ENCODE measurements at regions not wholly inside any gene's neighbourhood (a gene's known extent, or its start where the extent isn't known, plus 50 kb on each side); places are given as distances from the start of the nearest gene placed in this dataset.

GRCh38 chr15:93524432-93524831 lies 435.4 kb upstream of the RGMA start:
- no peak for DNase-seq

- no peak for DNase-seq
Measured at GRCh38 chr15:93523481-93523880, 434.5 kb upstream of the RGMA start.

GRCh38 chr15:93520206-93520605 lies 431.2 kb upstream of the RGMA start:
- DNase-seq, result no peak

- no peak for DNase-seq
Measured at GRCh38 chr15:93519599-93519998, 430.6 kb upstream of the RGMA start.

GRCh38 chr15:93517176-93517575 lies 428.2 kb upstream of the RGMA start:
- no peak for DNase-seq

- no peak for DNase-seq
Measured at GRCh38 chr15:93515256-93516051, 426.4 kb upstream of the RGMA start.

GRCh38 chr15:93506646-93507045 lies 417.6 kb upstream of the RGMA start:
- no peak for DNase-seq

- DNase-seq, result no peak
Measured at GRCh38 chr15:93505506-93505905, 416.5 kb upstream of the RGMA start.

- no peak for DNase-seq
Measured at GRCh38 chr15:93501946-93502345, 412.9 kb upstream of the RGMA start.

- DNase-seq, result no peak
Measured at GRCh38 chr15:93500155-93500554, 411.1 kb upstream of the RGMA start.

- no peak for DNase-seq
Measured at GRCh38 chr15:93497291-93497690, 408.3 kb upstream of the RGMA start.

GRCh38 chr15:93496888-93497287 lies 407.9 kb upstream of the RGMA start:
- no peak for DNase-seq

- no peak for DNase-seq
Measured at GRCh38 chr15:93495799-93496637, 407.0 kb upstream of the RGMA start.

GRCh38 chr15:93493172-93493571 lies 404.2 kb upstream of the RGMA start:
- DNase-seq, result no peak

GRCh38 chr15:93491291-93491690 lies 402.3 kb upstream of the RGMA start:
- DNase-seq, result no peak

GRCh38 chr15:93488296-93488713 lies 399.3 kb upstream of the RGMA start:
- DNase-seq, result no peak

GRCh38 chr15:93486407-93487117 lies 397.6 kb upstream of the RGMA start:
- DNase-seq, result no peak

GRCh38 chr15:93485438-93486327 lies 396.7 kb upstream of the RGMA start:
- no peak for DNase-seq

GRCh38 chr15:93483923-93484322 lies 394.9 kb upstream of the RGMA start:
- no peak for DNase-seq

- DNase-seq, result no peak
Measured at GRCh38 chr15:93482731-93483130, 393.7 kb upstream of the RGMA start.

- DNase-seq, result no peak
Measured at GRCh38 chr15:93479715-93480114, 390.7 kb upstream of the RGMA start.

GRCh38 chr15:93478947-93479346 lies 389.9 kb upstream of the RGMA start:
- DNase-seq, result no peak

Data from right kidney (tissue), 1 donor.